ENCODE measurements at regions not wholly inside any gene's neighbourhood (a gene's known extent, or its start where the extent isn't known, plus 50 kb on each side); places are given as distances from the start of the nearest gene placed in this dataset.

DNA sequence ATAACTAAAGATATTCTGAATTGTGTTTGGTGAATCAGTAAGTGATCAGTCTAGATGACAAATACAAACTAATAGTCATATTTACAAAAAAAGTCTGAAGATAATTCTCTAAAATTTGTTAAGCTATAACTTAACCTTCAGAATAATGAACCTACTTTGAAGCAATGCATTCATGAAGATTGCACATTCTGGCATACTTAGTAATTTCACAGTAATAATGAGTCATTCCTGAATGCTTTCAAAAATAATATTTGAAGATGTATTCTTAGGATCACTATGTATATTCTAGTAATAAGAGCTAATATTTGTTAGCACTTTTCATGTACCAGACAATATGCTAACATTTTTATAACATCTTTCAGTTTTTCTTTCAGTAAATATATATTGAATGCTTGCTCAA, 756.7 kb upstream of the SLIT2 start:
- TF ChIP-seq, protein P1, sequence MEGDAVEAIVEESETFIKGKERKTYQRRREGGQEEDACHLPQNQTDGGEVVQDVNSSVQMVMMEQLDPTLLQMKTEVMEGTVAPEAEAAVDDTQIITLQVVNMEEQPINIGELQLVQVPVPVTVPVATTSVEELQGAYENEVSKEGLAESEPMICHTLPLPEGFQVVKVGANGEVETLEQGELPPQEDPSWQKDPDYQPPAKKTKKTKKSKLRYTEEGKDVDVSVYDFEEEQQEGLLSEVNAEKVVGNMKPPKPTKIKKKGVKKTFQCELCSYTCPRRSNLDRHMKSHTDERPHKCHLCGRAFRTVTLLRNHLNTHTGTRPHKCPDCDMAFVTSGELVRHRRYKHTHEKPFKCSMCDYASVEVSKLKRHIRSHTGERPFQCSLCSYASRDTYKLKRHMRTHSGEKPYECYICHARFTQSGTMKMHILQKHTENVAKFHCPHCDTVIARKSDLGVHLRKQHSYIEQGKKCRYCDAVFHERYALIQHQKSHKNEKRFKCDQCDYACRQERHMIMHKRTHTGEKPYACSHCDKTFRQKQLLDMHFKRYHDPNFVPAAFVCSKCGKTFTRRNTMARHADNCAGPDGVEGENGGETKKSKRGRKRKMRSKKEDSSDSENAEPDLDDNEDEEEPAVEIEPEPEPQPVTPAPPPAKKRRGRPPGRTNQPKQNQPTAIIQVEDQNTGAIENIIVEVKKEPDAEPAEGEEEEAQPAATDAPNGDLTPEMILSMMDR (IDR thresholded peaks at IDR 0.05; ENCODE audit: insufficient read depth, low read length): no peak
- TF ChIP-seq, protein P2, sequence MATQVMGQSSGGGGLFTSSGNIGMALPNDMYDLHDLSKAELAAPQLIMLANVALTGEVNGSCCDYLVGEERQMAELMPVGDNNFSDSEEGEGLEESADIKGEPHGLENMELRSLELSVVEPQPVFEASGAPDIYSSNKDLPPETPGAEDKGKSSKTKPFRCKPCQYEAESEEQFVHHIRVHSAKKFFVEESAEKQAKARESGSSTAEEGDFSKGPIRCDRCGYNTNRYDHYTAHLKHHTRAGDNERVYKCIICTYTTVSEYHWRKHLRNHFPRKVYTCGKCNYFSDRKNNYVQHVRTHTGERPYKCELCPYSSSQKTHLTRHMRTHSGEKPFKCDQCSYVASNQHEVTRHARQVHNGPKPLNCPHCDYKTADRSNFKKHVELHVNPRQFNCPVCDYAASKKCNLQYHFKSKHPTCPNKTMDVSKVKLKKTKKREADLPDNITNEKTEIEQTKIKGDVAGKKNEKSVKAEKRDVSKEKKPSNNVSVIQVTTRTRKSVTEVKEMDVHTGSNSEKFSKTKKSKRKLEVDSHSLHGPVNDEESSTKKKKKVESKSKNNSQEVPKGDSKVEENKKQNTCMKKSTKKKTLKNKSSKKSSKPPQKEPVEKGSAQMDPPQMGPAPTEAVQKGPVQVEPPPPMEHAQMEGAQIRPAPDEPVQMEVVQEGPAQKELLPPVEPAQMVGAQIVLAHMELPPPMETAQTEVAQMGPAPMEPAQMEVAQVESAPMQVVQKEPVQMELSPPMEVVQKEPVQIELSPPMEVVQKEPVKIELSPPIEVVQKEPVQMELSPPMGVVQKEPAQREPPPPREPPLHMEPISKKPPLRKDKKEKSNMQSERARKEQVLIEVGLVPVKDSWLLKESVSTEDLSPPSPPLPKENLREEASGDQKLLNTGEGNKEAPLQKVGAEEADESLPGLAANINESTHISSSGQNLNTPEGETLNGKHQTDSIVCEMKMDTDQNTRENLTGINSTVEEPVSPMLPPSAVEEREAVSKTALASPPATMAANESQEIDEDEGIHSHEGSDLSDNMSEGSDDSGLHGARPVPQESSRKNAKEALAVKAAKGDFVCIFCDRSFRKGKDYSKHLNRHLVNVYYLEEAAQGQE (IDR thresholded peaks at IDR 0.05; ENCODE audit: insufficient replicate concordance, low read depth): no peak

All from HL-60 (cell line).